ENCODE measurements at regions not wholly inside any gene's neighbourhood (a gene's known extent, or its start where the extent isn't known, plus 50 kb on each side); places are given as distances from the start of the nearest gene placed in this dataset.
"Not testable (repeated sequence)": the region's sequence is repeated elsewhere in the genome, so short reads cannot be mapped to it uniquely, and the experiment has no call there.

- no peak for TF ChIP-seq CTCF (IDR thresholded peaks at IDR 0.05; ENCODE audit: unreplicated experiment)
- Mint-ChIP-seq H3K36me3 (ENCODE audit: insufficient read depth) (no peaks in the 10 kb centered on the region), H3K4me3 (ENCODE audit: low read depth) (no peak overlapping the region), H3K27me3 (no peaks in the 10 kb centered on the region), H3K27ac (no peak overlapping the region), H3K4me1 (ENCODE audit: low read depth) (peaks cover 4% of the 10 kb centered on the region), H3K9me3 (ENCODE audit: low read depth) (no peaks in the 10 kb centered on the region)
- DNase-seq (ENCODE audit: low spot score, unreplicated experiment), result no peak
These were observed 51.7 kb upstream of the CHD2 start for GRCh38 chr15:92848464-92848851.

GRCh38 chr15:92848852-92849598 lies 51.1 kb upstream of the CHD2 start:
- Mint-ChIP-seq H3K4me3 (ENCODE audit: low read depth) (no peak overlapping the region), H3K36me3 (ENCODE audit: insufficient read depth) (no peaks in the 10 kb centered on the region), H3K27ac (no peak overlapping the region), H3K9me3 (ENCODE audit: low read depth) (no peaks in the 10 kb centered on the region), H3K27me3 (no peaks in the 10 kb centered on the region), H3K4me1 (ENCODE audit: low read depth) (peaks cover 4% of the 10 kb centered on the region)
- no peak for TF ChIP-seq CTCF (IDR thresholded peaks at IDR 0.05; ENCODE audit: unreplicated experiment)
- DNase-seq (ENCODE audit: low spot score, unreplicated experiment), result no peak

DNA sequence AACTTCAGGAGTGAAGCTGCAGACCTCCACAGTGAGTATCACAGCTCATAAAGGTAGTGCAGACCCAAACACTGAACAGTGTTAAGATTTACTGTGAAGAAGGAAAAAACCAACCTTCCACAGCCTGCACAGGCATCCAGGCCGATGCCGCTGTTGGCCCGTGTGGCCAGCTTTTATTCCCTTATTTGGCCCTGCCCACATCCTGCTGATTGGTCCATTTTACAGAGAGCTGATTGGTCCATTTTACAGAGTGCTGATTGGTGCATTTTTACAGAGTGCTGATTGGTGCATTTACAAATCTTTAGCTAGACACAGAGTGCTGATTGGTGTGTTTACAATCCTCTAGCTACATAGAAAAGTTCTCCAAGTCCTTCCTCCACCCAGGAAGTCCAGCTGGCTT lies 49.9 kb upstream of the CHD2 start:
- not testable (repeated sequence) for H3K36me3 Mint-ChIP-seq (ENCODE audit: insufficient read depth); H3K4me3 Mint-ChIP-seq (ENCODE audit: low read depth); H3K27ac Mint-ChIP-seq

More for the DNA sequence above, 49.9 kb upstream of the CHD2 start:
- H3K4me1 Mint-ChIP-seq (ENCODE audit: low read depth); H3K9me3 Mint-ChIP-seq (ENCODE audit: low read depth); H3K27me3 Mint-ChIP-seq; DNase-seq (ENCODE audit: low spot score, unreplicated experiment): not testable (repeated sequence)
